ENCODE measurements at regions not wholly inside any gene's neighbourhood (a gene's known extent, or its start where the extent isn't known, plus 50 kb on each side); places are given as distances from the start of the nearest gene placed in this dataset.

- TF ChIP-seq CTCF (IDR thresholded peaks at IDR 0.05) = no peak
- TF ChIP-seq POLR2A (IDR thresholded peaks at IDR 0.05) = no peak
Observed at GRCh38 chr2:2763351-2764000, 432.4 kb upstream of the MYT1L start.

Data from uterus (tissue), 2 donors.